Activated T-helper 17 cell treated with anti-CD3 and anti-CD28 coated beads, Interleukin-2, amount 50 U/mL, for 72 hours (primary cell): ENCODE measurements at regions not wholly inside any gene's neighbourhood (a gene's known extent, or its start where the extent isn't known, plus 50 kb on each side); places are given as distances from the start of the nearest gene placed in this dataset.

Source experiments
- ATAC-seq: fragments of 150-1000 bp; cut with Tn5 transposase; replicated peaks from 2 replicates; pipeline ENCODE4 v1.10.0; 2021; ENCODE audit warnings: mild to moderate bottlenecking, moderate library complexity
- H3K27ac Mint-ChIP-seq: one replicate; pipeline ENCODE4 v1.8.0; 2022; ENCODE audit warnings: mixed read lengths
- H3K27me3 Mint-ChIP-seq: one replicate; pipeline ENCODE4 v1.8.0; 2022; ENCODE audit warnings: mixed read lengths
- H3K36me3 Mint-ChIP-seq: one replicate; pipeline ENCODE4 v1.8.0; 2022; ENCODE audit warnings: low read depth, mild to moderate bottlenecking, mixed read lengths
- H3K4me1 Mint-ChIP-seq: one replicate; pipeline ENCODE4 v1.8.0; 2022; ENCODE audit warnings: mixed read lengths
- H3K4me3 Mint-ChIP-seq: one replicate; pipeline ENCODE4 v1.8.0; 2022; ENCODE audit warnings: mild to moderate bottlenecking, mixed read lengths
- H3K9me3 Mint-ChIP-seq: one replicate; pipeline ENCODE4 v1.8.0; 2022; ENCODE audit warnings: mixed read lengths

DNA sequence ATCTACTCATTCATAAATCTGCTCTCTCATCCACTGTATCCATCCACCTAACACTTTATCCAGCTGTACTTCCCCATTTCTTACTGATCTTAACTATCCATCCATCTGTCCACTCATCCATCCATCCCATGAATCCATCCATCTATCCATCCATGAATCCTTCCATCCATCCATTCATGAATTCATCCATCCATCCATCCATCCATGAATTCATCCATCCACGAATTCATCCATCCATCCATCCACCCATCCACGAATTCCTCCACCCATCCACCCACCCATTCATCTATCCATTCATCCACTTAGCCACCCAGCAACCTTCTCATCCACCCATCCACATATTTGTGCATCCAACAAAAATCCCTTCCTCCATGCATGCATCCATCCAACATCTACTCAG lies 128.6 kb upstream of the MYL2 start:
- Mint-ChIP-seq H3K27me3 (no peaks in the 10 kb centered on the region), H3K9me3 (no peaks in the 10 kb centered on the region), H3K27ac (no peak overlapping the region), H3K36me3 (no peaks in the 10 kb centered on the region), H3K4me1 (no peaks in the 10 kb centered on the region), H3K4me3 (no peak overlapping the region)
- no peak for ATAC-seq

DNA sequence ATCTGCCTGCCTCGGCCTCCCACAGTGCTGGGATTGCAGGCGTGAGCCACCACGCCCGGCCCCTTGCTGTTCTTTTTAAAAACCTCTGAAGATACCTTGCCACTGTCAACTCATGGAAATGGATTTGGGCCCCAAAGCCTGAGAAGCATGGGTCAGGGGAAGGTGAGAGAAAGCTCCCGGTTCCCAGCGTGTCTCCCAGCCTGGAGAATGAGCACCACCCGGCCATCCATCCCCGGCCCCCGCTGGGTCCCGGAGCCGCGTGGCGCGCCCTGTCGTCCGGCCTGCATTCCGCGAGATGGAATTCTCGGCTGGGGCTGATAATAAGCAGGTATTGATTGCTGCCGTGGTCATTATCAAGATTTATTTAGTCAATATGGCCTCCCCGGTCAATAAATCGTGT lies 126.5 kb upstream of the MYL2 start:
- no peak for ATAC-seq
- Mint-ChIP-seq H3K27me3 (no peaks in the 10 kb centered on the region), H3K27ac (no peak overlapping the region), H3K4me3 (no peak overlapping the region), H3K9me3 (no peaks in the 10 kb centered on the region), H3K4me1 (no peaks in the 10 kb centered on the region), H3K36me3 (no peaks in the 10 kb centered on the region)

DNA sequence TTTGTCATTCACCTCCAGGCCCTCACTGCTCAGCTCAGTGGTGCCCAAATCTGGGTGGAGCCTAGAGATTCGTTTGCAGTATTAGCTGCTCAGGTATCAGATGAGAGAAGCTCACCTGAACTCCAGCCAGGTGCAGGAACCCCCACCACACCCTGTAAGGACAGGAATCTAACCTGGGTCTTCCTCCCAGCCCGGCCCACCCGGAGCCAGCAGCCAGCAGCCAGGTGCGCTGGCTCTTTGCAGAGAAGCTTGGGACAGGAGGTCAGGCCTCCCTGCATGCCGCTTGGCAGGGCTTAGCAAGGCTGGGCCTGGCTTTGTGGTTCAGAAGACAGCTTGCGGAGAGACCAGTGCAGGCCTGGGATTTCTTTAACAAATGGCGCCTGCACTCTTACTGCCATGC lies 125.6 kb upstream of the MYL2 start:
- Mint-ChIP-seq H3K4me3 (no peak overlapping the region), H3K36me3 (no peaks in the 10 kb centered on the region), H3K4me1 (no peaks in the 10 kb centered on the region), H3K9me3 (no peaks in the 10 kb centered on the region), H3K27me3 (no peaks in the 10 kb centered on the region), H3K27ac (no peak overlapping the region)
- no peak for ATAC-seq

DNA sequence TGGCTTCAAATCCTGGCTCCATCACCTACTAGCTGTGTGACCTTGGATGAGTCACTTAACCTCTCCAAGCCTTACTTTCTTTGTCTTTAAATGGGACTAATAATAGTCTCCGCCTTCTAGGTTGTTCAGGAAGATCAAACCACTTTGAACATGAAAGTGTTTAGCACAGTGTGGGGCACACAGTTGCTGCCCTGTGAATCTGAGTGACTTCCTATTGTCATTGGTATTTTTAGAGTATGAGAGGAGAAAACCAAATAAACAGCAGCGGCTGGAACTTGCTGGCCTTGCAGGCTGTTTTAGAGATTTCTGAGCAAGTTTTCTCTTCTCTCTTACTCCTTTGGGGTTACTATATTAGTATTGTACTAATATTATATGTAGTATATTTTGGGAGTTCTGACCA lies 120.7 kb upstream of the MYL2 start:
- Mint-ChIP-seq H3K4me1 (peaks cover under 1% of the 10 kb centered on the region), H3K27me3 (peaks cover 23% of the 10 kb centered on the region), H3K36me3 (no peaks in the 10 kb centered on the region), H3K27ac (no peak overlapping the region), H3K9me3 (no peaks in the 10 kb centered on the region), H3K4me3 (no peak overlapping the region)
- no peak for ATAC-seq

DNA sequence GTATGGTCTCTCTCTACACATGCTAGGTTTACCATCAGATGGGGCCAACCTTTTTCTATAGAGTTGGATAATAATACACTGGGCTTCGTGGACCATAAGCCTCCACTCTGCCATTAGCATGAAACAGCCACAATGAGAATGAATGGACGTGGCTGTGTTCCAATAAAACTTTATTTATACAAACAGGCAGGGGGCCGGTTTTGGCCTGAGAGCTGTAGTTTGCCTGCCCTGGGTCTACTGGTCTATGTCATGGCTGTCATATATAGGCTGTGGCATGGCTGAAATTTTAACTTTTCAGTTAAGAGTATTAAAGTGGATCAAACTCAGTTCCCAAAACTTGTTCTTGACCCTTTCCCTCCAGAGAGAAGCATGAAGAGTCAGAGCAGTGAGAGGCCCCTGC lies 120.3 kb upstream of the MYL2 start:
- peaks cover 27% of the 10 kb centered on the region for H3K27me3 Mint-ChIP-seq
- H3K9me3 Mint-ChIP-seq = no peaks in the 10 kb centered on the region
- H3K4me1 Mint-ChIP-seq = peaks cover 5% of the 10 kb centered on the region
- ATAC-seq = no peak
- H3K4me3 Mint-ChIP-seq = no peak overlapping the region
- H3K36me3 Mint-ChIP-seq = no peaks in the 10 kb centered on the region
- no peak overlapping the region for H3K27ac Mint-ChIP-seq

DNA sequence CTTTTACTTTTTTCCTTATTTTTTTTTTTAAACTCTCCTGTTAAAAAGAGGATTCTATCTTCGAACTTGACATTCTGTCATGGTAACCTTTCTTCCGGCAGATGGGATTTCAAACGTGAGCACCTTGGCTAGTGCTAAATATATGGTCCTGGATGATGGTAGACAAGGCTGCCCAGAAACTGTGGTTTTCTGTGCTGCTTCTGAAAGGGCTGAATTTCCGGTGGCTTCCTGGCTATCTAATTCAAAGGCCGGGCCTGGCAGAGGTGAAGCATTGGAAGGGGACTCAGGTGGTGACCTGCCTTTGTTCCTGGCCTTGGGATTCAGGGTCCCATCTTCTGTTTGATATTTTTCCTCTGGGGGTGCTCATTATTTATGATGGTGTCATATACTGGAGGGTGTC lies 118.6 kb upstream of the MYL2 start:
- H3K27ac Mint-ChIP-seq = no peak overlapping the region
- H3K4me1 Mint-ChIP-seq = peaks cover 6% of the 10 kb centered on the region
- ATAC-seq = no peak
- H3K4me3 Mint-ChIP-seq = no peak overlapping the region
- H3K36me3 Mint-ChIP-seq = no peaks in the 10 kb centered on the region
- H3K9me3 Mint-ChIP-seq = no peaks in the 10 kb centered on the region
- peaks cover 36% of the 10 kb centered on the region for H3K27me3 Mint-ChIP-seq

DNA sequence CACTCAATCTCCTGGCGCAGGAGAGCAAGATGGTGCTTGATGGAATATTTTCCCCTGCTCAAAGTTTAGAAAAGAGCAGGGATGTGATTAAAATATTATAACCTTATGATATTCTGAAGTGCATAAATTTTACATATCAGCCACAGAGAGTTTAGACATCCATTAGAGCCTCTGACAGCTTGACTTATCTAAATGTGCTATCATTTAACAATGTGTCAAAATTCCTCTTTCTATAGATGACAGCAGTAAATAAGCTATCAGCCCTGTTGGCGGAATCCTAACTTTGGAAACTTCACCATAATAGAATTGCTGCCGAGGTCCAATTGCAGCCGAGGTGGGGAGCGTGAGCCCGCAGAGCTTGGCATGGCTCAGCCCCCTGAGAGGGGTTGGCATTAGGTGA lies 117.7 kb upstream of the MYL2 start:
- Mint-ChIP-seq H3K4me1 (peaks cover 6% of the 10 kb centered on the region), H3K36me3 (no peaks in the 10 kb centered on the region), H3K4me3 (no peak overlapping the region), H3K9me3 (no peaks in the 10 kb centered on the region), H3K27me3 (peaks cover 36% of the 10 kb centered on the region), H3K27ac (no peak overlapping the region)
- no peak for ATAC-seq

DNA sequence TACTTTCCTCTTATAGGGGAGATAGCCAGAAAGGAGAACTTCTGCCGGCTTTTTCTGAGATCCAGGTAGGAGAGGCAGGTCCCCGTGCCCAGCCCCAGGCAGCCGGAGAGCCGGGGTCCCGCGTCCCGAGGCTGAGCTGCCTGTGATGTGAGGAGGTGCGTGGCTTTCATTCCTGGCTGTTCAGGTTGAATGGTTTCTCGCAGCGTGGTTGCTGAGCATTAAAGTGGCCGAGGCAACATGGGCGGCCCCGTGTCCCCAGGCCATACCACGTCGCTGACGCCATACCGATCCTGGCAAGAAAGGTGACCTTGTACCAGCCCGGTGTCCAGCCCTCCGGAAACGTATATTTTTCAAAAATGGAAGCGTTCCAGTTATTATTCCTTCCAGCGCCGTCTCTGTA lies 116.7 kb upstream of the MYL2 start:
- H3K9me3 Mint-ChIP-seq = no peaks in the 10 kb centered on the region
- no peaks in the 10 kb centered on the region for H3K36me3 Mint-ChIP-seq
- H3K27me3 Mint-ChIP-seq = peaks cover 45% of the 10 kb centered on the region
- no peak overlapping the region for H3K27ac Mint-ChIP-seq
- H3K4me1 Mint-ChIP-seq = peaks cover 6% of the 10 kb centered on the region
- peak overlapping the region; percentile 9 for H3K4me3 Mint-ChIP-seq
- no peak for ATAC-seq

DNA sequence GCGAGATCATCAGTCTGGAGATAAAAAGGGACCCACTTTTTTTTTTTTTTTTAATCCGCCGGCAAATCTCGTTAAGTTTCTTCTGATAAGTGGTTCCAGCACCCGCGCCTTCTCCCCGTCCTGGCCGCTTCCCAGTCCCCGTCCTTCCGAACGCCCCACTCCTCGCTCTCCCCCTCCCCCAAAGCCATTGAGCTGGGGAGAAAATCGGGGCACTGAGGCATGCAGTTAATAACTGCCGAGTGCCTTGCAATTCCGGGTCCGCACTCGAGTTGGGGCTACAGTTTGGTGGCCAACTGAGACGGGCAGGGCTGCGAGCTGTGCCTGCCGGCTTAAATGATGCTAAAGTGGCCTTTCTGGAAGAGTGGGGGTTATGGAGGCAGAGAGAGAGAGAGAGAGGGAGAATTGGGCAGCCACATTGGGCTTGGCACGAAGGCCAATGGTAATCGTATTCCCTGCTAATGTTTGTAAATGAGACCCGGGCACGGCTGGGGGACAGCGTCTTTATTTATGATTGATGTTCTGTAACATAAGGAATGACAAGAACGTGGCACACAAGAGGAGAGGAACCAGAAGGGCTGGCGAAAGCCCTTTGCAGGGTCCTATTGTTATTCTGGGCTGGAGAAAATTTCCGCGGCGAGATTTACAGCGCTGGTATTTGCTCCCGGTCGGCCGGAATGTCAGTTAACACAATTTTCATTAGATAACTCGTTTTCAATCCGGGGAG lies 115.4 kb upstream of the MYL2 start:
- H3K4me3 Mint-ChIP-seq = peak overlapping the region; percentile 64
- no peak for ATAC-seq
- H3K9me3 Mint-ChIP-seq = no peaks in the 10 kb centered on the region
- H3K36me3 Mint-ChIP-seq = no peaks in the 10 kb centered on the region
- H3K27ac Mint-ChIP-seq = no peak overlapping the region
- H3K27me3 Mint-ChIP-seq = peaks cover 57% of the 10 kb centered on the region
- peaks cover 6% of the 10 kb centered on the region for H3K4me1 Mint-ChIP-seq

DNA sequence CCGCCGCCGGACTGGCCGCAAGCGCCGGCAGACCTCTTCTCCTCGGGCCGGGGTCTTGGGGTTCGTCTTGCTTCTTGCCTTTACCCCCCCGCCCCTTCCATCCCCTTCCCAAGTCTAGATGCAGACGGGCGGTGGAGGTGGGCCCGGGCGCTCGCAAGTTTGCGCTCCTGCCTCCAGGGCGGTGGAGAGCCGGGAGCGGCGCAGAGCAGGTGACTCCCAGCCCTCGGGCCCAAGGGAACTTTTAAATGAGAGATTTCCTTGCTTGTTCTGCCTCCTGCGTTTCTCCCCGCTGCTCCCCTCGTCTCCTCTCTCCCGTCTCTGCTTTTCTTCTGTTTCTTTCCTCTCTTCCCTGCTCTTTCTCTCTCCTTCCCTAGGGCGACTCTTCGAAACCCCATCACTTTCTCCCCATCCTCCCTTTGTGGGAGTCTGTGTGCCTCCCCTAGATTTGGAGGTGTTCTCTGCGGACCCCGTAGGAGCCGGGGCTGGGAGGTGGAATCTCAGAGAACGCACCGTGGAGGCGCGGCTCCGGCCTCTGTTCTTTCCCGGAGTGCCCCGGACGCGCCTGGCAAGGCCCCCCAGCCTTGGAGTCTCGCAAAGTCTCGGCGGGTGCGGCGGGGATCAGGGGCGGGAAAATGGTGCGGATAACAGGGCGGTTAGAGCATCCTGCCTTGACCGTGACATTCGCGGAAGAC lies 114.7 kb upstream of the MYL2 start:
- H3K4me1 Mint-ChIP-seq = peaks cover 6% of the 10 kb centered on the region
- no peak for ATAC-seq
- H3K4me3 Mint-ChIP-seq = peak overlapping the region; percentile 64

DNA sequence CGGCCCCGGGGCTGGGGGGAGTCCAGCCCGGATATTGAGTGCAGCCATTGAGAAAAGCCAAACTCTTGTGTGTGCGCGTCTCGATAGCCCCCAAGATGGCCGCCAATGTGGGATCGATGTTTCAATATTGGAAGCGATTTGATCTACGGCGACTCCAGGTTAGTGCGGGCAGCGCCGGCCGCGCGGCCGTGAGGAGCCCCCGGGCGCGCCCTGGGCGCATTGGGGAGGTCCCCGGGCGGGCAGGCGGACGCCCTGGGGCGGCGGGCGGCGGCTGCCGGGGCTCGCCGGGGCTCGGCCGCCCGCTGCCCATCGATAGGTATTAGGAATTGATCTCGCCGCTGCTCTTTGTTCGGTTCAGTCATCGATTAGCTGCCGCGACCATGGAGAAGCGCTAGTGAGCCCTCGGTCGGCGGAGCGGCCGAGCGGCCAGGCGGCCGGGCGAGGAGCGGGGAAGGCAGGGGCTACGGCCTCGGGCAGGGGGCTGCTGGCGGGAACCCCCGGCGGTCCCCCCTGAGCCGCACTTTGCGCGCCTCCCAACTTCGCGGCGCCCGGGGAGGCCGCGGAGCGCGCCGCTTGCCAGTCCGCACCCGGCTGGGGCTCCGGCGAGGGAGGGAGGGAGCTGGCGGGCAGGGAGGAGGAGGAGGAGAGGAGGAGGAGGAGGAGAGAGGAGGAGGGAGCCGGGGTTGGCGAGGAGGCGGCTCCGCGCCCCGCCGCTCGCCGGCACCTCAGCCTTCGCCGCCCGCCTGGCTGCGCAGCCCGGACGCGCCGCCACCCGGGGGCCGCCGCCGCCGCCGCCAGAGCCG lies 113.9 kb upstream of the MYL2 start, which contains the start of gene CUX2:
CUX2 (plus strand) TSS at position 83 of the 803 bp plus-strand sequence.
- H3K4me1 Mint-ChIP-seq = peaks cover 6% of the 10 kb centered on the region
- H3K4me3 Mint-ChIP-seq = peak within 1 kb of the TSS; percentile 64
- H3K9me3 Mint-ChIP-seq = no peaks in the 10 kb centered on the region
- H3K36me3 Mint-ChIP-seq = no peaks in the 10 kb centered on the region
- no peak within 1 kb of the TSS for H3K27ac Mint-ChIP-seq
- peaks cover 56% of the 10 kb centered on the region for H3K27me3 Mint-ChIP-seq
- no peak for ATAC-seq

More for the DNA sequence above, 114.7 kb upstream of the MYL2 start:
- Mint-ChIP-seq H3K9me3 (no peaks in the 10 kb centered on the region), H3K27me3 (peaks cover 53% of the 10 kb centered on the region), H3K36me3 (no peaks in the 10 kb centered on the region), H3K27ac (no peak overlapping the region)

DNA sequence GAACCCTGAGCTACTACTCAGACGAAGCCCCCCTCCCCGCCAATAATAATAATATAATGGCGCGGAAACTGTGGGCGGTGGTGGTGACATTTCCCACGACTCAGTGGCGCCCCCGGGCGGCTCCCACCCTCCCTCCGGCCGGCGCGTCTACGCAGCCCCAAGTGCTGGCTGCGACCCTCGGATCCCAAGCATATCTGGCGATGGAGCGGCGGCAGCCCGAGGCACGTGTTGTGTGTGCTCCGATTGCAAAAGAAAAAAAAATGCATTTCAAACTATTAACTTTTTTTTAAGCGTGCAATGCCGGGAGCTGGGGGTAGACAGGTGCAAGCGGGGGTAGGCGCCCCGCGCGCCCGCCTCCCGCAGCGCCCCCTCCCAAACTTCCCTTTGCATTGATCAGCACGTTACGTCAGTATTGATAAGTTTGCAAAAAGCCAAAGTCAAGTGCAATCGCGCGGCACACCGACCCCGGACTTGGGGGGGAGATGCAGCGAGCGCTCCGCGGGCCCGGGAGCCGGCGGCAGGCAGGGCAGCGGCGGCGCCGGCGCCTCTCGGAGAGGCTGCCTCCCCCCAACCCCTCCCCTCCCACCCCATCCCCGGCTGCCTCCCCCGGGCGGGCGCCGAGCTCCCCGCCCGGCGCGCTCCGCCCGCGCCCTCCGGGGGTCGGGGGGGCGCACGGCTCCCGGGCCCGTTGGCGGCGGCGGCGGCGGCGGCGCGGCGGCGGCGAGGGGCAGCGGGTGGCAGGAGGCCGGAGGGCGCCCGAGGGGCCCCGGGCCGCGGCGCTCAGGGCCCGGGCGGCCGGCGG lies 113.1 kb upstream of the MYL2 start:
- peaks cover 6% of the 10 kb centered on the region for H3K4me1 Mint-ChIP-seq
- no peaks in the 10 kb centered on the region for H3K36me3 Mint-ChIP-seq
- no peaks in the 10 kb centered on the region for H3K9me3 Mint-ChIP-seq
- ATAC-seq = no peak
- H3K27me3 Mint-ChIP-seq = peaks cover 54% of the 10 kb centered on the region
- H3K27ac Mint-ChIP-seq = no peak overlapping the region
- H3K4me3 Mint-ChIP-seq = no peak overlapping the region

DNA sequence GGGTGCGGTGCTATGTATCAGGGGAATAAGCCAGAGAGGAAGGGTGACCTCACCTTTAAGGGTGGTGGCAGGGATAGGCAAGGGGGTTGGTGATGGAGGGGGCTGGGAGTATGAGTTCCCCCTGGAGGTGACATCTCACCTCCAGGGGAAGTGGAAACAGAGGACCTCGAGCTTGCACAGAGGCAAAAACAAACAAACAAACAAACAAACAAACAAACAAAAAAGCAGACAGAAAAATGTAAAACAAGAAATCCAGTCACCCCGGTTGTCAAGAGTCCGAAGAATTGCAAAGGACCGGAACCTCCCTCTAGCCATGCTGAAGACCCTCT lies 112.2 kb upstream of the MYL2 start:
- Mint-ChIP-seq H3K27ac (no peak overlapping the region), H3K36me3 (no peaks in the 10 kb centered on the region), H3K27me3 (peaks cover 50% of the 10 kb centered on the region), H3K9me3 (no peaks in the 10 kb centered on the region), H3K4me3 (peak overlapping the region; percentile 32), H3K4me1 (peaks cover 6% of the 10 kb centered on the region)
- ATAC-seq = no peak

DNA sequence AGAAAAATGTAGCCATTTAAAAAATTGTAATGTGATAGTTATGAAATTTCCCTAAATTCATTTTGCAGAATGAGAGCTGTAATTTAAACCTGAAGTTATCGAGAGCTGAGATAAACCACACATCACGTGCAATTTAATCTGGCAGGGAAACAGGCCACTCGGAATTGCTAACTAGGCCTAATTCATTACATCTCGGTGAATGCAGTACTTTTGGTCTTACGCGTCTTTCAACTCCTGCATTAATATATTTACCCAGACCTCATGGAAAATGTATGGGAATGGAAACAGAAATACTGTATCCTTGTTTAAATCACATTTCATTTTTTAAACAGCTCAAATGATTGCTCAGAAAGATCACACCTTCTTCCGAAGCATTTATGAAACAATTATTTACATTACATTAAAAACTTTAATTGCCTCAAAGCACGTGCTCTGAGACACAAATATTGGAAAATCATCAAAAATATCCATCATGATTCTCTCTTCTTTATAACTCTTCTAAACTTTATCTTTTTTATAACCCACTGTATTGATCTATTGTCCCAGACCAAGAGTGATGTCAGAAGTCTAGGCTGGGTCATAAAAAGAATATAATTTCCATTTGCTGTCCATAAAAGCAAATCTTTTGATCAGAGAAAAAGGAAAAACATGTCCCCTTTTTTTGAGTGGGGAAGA lies 111.7 kb upstream of the MYL2 start:
- Mint-ChIP-seq H3K4me3 (peak overlapping the region; percentile 32), H3K36me3 (no peaks in the 10 kb centered on the region), H3K27me3 (peaks cover 49% of the 10 kb centered on the region), H3K4me1 (peaks cover 6% of the 10 kb centered on the region), H3K9me3 (no peaks in the 10 kb centered on the region), H3K27ac (no peak overlapping the region)
- no peak for ATAC-seq
